GM12872 (cell line): ENCODE measurements at regions not wholly inside any gene's neighbourhood (a gene's known extent, or its start where the extent isn't known, plus 50 kb on each side); places are given as distances from the start of the nearest gene placed in this dataset.

Experiments used
- TF ChIP-seq, protein P1 (sequence below): IDR thresholded peaks from 3 replicates; pipeline ENCODE4 v1.5.1; 2011; ENCODE audit warnings: low read depth, mild to moderate bottlenecking, low read length, moderate library complexity; ENCODE audit not compliant: insufficient read depth

DNA sequence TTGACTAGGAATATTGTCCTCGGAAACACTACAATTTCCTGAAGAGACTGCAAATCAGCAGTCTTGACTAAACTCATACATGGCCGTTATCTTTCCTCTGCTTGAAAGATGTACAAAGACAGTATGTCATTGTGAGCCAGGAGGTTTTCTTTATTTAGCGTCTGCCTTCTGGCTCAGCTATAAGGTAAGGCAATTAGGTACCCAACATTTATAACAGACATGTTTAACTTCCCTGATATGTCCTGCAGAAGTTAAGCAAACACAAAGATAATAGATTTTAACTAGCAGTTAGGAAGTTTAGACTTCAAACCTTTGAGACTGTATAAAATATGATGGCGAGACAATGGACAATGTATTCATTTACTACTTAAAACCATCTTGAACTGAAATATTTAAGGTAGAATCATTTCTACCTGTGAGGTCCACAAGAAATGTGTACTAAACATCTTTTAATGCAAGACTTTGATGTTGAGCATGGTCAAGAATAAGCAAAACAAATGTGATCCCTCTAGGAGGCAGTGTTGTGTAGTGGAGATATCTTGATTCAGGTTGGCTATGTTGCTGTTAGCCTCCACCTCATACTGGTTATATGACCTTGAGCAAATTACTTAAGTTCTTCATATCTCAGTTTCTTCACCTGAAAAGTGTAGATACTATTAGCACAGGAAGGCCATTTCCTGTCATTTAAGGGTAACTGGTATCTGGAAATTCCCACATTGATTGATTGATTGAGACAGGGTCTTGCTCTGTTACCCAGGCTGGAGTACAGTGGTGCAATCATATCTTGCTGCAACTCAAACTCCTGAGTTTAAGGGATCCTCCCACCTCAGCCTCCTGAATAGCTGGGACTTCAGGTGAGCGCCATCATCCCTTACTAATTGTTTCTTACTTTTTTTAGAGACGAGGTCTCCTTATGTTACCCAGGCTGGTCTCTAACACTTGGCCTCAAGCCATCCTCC is 96.3 kb upstream of the EEA1 start:
- TF ChIP-seq, protein P1, sequence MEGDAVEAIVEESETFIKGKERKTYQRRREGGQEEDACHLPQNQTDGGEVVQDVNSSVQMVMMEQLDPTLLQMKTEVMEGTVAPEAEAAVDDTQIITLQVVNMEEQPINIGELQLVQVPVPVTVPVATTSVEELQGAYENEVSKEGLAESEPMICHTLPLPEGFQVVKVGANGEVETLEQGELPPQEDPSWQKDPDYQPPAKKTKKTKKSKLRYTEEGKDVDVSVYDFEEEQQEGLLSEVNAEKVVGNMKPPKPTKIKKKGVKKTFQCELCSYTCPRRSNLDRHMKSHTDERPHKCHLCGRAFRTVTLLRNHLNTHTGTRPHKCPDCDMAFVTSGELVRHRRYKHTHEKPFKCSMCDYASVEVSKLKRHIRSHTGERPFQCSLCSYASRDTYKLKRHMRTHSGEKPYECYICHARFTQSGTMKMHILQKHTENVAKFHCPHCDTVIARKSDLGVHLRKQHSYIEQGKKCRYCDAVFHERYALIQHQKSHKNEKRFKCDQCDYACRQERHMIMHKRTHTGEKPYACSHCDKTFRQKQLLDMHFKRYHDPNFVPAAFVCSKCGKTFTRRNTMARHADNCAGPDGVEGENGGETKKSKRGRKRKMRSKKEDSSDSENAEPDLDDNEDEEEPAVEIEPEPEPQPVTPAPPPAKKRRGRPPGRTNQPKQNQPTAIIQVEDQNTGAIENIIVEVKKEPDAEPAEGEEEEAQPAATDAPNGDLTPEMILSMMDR = peak; percentile 64

DNA sequence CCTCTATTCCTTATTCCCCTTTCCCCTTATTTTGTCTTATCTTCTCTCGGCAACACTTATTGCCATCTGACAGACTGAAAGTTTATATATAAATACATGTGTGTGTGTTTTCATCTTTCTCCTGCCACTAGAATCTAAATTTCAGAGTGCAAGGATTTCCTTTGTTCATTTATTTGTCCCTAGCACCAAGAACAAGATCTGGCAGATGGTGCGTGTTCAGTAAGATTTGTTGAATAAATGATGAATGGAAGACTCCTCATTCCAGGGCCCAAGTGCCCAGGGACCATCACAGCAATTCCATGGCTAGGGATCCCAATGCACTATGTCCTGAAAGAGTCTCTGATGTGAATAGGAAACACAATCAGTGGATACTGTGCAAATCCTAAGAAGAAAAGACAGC is 97.9 kb upstream of the EEA1 start:
- TF ChIP-seq, protein P1 = no peak

DNA sequence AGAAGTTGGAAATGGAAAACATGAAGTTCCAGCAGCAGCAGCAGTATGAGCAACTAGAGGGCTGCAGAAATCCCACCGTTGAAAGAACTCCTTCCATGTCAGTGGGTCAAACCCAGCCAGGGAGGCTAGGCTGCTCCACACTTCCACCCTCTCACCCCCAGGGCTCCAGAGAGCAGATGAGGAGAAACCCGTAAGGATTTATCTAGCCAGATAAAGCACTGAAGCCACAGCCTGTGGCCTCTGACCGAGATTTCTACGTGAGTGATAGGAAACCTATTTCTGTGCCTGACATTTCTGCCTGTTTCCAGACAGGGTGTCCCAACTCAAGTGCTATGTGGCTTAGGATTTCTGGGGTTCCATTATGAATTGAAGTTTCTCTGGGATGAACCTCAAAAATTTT is 100.0 kb upstream of the EEA1 start:
- TF ChIP-seq, protein P1 = no peak

DNA sequence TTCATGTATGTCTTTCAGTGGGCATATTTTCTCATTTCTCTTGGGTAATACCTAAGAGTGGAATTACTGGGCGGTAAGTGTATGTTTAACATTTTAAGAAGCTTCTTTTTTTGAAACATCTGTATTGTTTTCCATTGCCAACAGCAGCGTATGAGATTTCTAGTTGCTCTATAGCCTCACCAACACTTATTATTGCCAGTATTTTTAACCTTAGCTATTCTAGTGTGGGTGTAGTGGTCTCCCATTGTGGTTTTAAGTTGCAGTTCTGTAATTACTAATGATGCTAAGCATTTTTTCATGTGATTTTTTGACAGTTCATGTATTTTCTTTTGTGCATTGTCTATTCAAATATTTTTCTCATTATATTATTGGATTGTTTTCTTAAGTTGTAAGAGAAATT is 101.9 kb upstream of the EEA1 start:
- TF ChIP-seq, protein P1 = no peak

DNA sequence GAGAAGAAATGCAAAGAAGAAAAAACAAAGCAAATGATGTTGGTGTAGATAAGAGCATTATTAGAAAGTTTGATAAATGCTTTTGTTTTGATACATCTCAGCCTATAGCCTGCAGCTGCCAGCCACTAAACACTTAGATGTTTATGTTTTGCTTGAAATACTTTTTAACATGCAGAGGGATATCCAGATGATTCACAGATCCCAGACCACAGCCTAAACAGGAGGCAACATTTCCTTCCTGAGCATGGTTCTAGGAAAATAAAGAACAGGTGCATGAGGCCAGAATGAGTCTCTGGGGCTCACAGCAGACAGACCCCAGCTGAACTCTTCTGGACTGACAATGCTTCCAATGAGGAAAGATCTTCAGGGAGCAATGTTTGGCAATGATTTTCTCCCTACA is 103.7 kb upstream of the EEA1 start:
- TF ChIP-seq, protein P1 = no peak

DNA sequence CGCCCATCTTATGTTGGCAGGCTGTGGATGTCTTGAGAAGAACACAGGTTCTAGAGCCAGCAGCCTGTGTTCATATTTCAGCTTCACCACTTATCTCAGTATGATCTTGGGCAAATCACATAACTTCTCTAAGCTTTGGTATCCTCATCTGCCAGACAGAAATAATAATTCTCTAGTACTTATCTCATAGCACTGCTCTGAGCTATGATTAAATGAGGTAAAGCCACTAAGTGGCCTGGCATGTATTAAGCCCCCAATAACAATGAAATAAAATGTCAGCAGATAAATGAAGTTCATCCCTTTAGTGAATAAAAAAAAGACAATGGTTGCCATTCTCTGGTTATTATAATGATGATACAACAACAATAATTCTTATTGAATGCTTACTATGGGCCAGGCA is 104.9 kb upstream of the EEA1 start:
- TF ChIP-seq, protein P1 = no peak

DNA sequence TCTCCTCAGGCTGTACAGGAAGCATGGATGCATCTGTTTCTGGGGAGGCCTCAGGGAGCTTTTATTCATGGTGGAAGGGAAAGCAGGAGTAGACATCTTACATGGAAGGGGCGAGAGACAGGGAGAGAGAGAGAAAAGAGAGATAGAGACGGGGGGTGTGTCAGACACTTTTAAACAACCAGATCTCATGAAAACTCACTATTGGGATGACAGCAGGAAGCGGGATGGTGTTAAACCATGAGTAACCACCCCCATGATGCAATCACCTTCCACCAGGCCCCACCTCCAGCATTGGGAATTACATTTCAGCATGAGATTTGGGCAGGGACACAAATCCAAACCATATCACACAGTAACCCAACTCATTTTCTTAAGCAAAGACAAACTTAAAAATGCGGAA is 110.0 kb upstream of the EEA1 start:
- TF ChIP-seq, protein P1 = no peak
